AG04450 (cell line): ENCODE measurements at regions not wholly inside any gene's neighbourhood (a gene's known extent, or its start where the extent isn't known, plus 50 kb on each side); places are given as distances from the start of the nearest gene placed in this dataset.

ENCODE experiments used
- CTCF ChIA-PET: fragments of 300-600, 350-600 bp; formaldehyde crosslinking; extraction: SDS; loops from one replicate; lab custom pipeline; 2022; ENCODE audit warnings: antibody characterized with exemption, inconsistent platforms; lab: Charles Lee
- POLR2A ChIA-PET: fragments of 350-600 bp; formaldehyde crosslinking; extraction: SDS; loops from one replicate; lab custom pipeline; 2021; ENCODE audit warnings: antibody characterized with exemption, inconsistent platforms; lab: Yijun Ruan, JAX
- DNase-seq: peaks from one replicate; pipeline ENCODE4 v3.0.0-alpha.2; 2011; ENCODE audit warnings: low read depth, low spot score
- H3K27ac ChIP-seq: one replicate; pipeline ENCODE4 v1.5.1; 2012; ENCODE audit warnings: low read depth, low read length, control low read depth
- H3K27me3 ChIP-seq: one replicate; pipeline ENCODE4 v1.6.0; 2012; ENCODE audit warnings: low read length; ENCODE audit not compliant: control insufficient read depth, insufficient read depth
- H3K4me3 ChIP-seq: 2 replicates; pipeline ENCODE4 v1.5.1; 2011; ENCODE audit warnings: mild to moderate bottlenecking, low read depth, low read length, control low read depth
- H3K9me3 ChIP-seq: 2 replicates; pipeline ENCODE4 v1.5.1; 2012; ENCODE audit warnings: low read length; ENCODE audit not compliant: control insufficient read depth, insufficient read depth
- CTCF ChIP-seq: IDR thresholded peaks from 2 replicates; pipeline ENCODE4 v1.5.1; 2011; ENCODE audit warnings: low read depth, low read length, control low read depth, inconsistent platforms

DNA sequence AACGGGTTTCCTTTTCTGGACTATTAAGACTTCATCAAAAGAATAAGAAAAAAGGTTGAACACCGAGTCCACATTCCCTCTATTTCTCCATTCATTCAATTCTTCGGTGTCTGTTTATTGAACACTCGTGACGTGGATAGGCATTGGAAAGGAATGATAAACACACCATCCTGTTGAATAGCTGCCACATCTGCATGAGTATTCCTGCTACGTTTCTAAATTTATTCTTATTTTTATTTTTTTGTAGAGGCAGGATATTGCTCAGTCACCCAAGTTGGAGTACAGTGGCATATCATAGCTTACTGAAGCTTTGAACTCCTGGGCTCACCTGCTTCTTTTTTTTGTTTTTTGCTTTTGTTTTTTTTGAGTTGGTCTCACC, 80.8 kb upstream of the CIBAR2 start:
- peak overlapping the region; percentile 92 for H3K27ac ChIP-seq
- H3K27me3 ChIP-seq: no peaks in the 10 kb centered on the region
- no peak for TF ChIP-seq CTCF
- ChIA-PET CTCF (interaction anchor here (0.7 kb wide), 1 partner anchor 60 kb away, joined by 4 read pairs; no protein-coding TSS in a partner anchor), POLR2A (interaction anchor here (1.0 to 2.2 kb wide), 3 partner anchors 9 to 20 kb away, joined by 3 to 5 read pairs (median 3); no protein-coding TSS in a partner anchor)
- H3K9me3 ChIP-seq: peaks cover 4% of the 10 kb centered on the region
- no peak overlapping the region for H3K4me3 ChIP-seq
- peak; percentile 73 for DNase-seq

DNA sequence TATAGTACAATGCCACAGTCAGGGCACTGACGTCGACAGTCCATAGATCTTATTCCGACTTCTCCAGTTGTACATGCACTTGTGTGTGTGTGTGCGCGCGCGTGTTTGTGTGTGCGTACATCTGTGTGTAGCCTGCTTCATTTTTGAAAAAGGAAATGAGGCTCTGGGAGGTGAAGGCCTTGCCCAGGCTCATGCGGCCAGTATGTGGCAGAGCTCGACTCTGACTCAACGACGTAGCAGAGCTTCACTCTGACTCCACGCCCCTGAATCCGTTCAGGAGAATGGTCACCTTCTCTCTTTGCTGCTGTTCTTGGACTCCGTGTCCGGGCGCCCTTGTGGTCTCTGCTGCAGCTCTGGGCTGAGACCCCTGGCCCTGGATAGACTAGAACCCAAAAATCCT, 81.6 kb upstream of the CIBAR2 start:
- no peak for DNase-seq
- no peak overlapping the region for H3K4me3 ChIP-seq
- CTCF ChIA-PET: no interaction called here
- H3K27ac ChIP-seq: peak overlapping the region; percentile 53
- POLR2A ChIA-PET: interaction anchor here (1.0 to 1.1 kb wide), 2 partner anchors 8 to 21 kb away, joined by 3 read pairs; no protein-coding TSS in a partner anchor
- no peak for TF ChIP-seq CTCF
- H3K9me3 ChIP-seq: peaks cover 4% of the 10 kb centered on the region
- no peaks in the 10 kb centered on the region for H3K27me3 ChIP-seq

- no peak for TF ChIP-seq CTCF
- Histone ChIP-seq H3K27me3 (no peaks in the 10 kb centered on the region), H3K4me3 (no peak overlapping the region), H3K9me3 (peaks cover 4% of the 10 kb centered on the region; the same call in 1 of the 2 replicates), H3K27ac (peak overlapping the region; percentile 53)
- ChIA-PET POLR2A (no interaction called here), CTCF (interaction anchor here (1.2 kb wide), 1 partner anchor 80 kb away, joined by 3 read pairs; no protein-coding TSS in a partner anchor)
- no peak for DNase-seq
These were observed 82.3 kb upstream of the CIBAR2 start for GRCh38 chr16:85194307-85195270.

DNA sequence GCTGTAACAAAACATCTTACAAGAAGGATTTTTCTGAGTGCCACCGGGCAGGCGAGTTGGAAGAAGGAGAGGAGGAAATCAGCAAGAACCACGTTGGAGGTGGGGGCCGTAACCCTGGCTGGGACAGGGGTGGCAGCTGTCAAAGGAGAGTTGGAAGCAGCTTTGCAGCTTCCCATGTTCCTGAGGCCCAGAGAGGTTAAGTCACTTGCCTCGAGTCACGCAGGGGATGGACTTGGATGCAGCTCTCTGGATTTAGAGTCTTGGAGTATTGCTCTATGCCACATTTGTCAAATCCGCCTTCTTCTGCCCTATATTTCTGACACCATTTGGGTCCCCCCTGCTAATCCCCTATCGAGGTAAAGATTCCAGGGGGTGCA, 83.0 kb upstream of the CIBAR2 start:
- CTCF ChIA-PET: interaction anchor here (1.2 kb wide), 1 partner anchor 81 kb away, joined by 3 read pairs; no protein-coding TSS in a partner anchor

More for the DNA sequence above, 83.0 kb upstream of the CIBAR2 start:
- H3K4me3 ChIP-seq: no peak overlapping the region
- TF ChIP-seq CTCF: no peak
- no peak for DNase-seq
- H3K9me3 ChIP-seq: peaks cover 4% of the 10 kb centered on the region; the same call in 1 of the 2 replicates
- H3K27me3 ChIP-seq: no peaks in the 10 kb centered on the region
- H3K27ac ChIP-seq: no peak overlapping the region
- POLR2A ChIA-PET: no interaction called here
